ENCODE measurements at regions not wholly inside any gene's neighbourhood (a gene's known extent, or its start where the extent isn't known, plus 50 kb on each side); places are given as distances from the start of the nearest gene placed in this dataset.

- H3K27ac ChIP-seq, result no peak overlapping the region
- no peak for DNase-seq (ENCODE audit: low spot score)
- TF ChIP-seq, protein P1, sequence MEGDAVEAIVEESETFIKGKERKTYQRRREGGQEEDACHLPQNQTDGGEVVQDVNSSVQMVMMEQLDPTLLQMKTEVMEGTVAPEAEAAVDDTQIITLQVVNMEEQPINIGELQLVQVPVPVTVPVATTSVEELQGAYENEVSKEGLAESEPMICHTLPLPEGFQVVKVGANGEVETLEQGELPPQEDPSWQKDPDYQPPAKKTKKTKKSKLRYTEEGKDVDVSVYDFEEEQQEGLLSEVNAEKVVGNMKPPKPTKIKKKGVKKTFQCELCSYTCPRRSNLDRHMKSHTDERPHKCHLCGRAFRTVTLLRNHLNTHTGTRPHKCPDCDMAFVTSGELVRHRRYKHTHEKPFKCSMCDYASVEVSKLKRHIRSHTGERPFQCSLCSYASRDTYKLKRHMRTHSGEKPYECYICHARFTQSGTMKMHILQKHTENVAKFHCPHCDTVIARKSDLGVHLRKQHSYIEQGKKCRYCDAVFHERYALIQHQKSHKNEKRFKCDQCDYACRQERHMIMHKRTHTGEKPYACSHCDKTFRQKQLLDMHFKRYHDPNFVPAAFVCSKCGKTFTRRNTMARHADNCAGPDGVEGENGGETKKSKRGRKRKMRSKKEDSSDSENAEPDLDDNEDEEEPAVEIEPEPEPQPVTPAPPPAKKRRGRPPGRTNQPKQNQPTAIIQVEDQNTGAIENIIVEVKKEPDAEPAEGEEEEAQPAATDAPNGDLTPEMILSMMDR (IDR thresholded peaks at IDR 0.05), result no peak
- H3K4me3 ChIP-seq, result no peak overlapping the region
Observed at GRCh38 chr15:69973102-69973714, 124.5 kb downstream of the TLE3 start.

GRCh38 chr15:69973880-69974279 lies 123.8 kb downstream of the TLE3 start:
- no peak for DNase-seq (ENCODE audit: low spot score)
- H3K27ac ChIP-seq, result no peak overlapping the region
- H3K4me3 ChIP-seq, result no peak overlapping the region
- TF ChIP-seq, protein P1 (IDR thresholded peaks at IDR 0.05), result no peak

GRCh38 chr15:69974321-69974720 lies 123.4 kb downstream of the TLE3 start:
- TF ChIP-seq, protein P1 (IDR thresholded peaks at IDR 0.05), result no peak
- H3K27ac ChIP-seq, result no peak overlapping the region
- H3K4me3 ChIP-seq, result no peak overlapping the region
- no peak for DNase-seq (ENCODE audit: low spot score)

- DNase-seq (ENCODE audit: low spot score), result no peak
- H3K27ac ChIP-seq, result no peak overlapping the region
- H3K4me3 ChIP-seq, result no peak overlapping the region
- TF ChIP-seq, protein P1 (IDR thresholded peaks at IDR 0.05), result no peak
Observed at GRCh38 chr15:69976366-69976994, 121.2 kb downstream of the TLE3 start.

GRCh38 chr15:69978603-69979002 lies 119.1 kb downstream of the TLE3 start:
- no peak overlapping the region for H3K27ac ChIP-seq
- H3K4me3 ChIP-seq, result no peak overlapping the region
- no peak for DNase-seq (ENCODE audit: low spot score)
- TF ChIP-seq, protein P1 (IDR thresholded peaks at IDR 0.05), result no peak

DNA sequence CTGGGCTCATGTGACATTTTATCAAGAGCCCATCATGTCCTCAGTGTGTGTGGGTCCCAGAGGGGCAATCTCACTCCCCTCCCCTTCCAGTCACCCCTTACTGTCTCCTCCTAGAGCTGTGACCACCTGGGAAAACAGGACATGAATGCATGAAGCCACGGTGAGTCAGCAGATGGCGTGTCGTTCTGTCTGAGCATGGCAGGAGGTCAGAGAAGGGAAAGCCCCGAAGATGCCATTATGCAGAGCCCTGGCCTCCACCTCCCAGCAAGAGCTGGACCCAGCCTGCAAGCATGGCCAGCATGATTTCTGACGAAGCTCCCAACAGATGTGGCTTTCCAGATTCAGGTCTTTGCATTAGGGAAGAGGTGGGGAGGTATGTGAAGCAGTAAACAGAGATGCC lies 118.5 kb downstream of the TLE3 start:
- TF ChIP-seq, protein P1 (IDR thresholded peaks at IDR 0.05), result no peak
- no peak overlapping the region for H3K27ac ChIP-seq
- no peak for DNase-seq (ENCODE audit: low spot score)
- no peak overlapping the region for H3K4me3 ChIP-seq

GRCh38 chr15:69979783-69980182 lies 117.9 kb downstream of the TLE3 start:
- Histone ChIP-seq H3K4me3 (no peak overlapping the region), H3K27ac (no peak overlapping the region)
- DNase-seq (ENCODE audit: low spot score), result no peak
- TF ChIP-seq, protein P1 (IDR thresholded peaks at IDR 0.05), result no peak
